SU-DHL-6 (cell line): ENCODE measurements at regions not wholly inside any gene's neighbourhood (a gene's known extent, or its start where the extent isn't known, plus 50 kb on each side); places are given as distances from the start of the nearest gene placed in this dataset.

ENCODE experiments used
- H2AFZ ChIP-seq: fragments of 200-600 bp; sonication (generic); 2 replicates; pipeline ENCODE4 v1.6.1; 2014; ENCODE audit warnings: low read depth, mild to moderate bottlenecking, moderate library complexity, mixed read lengths, antibody characterized with exemption, low read length; ENCODE audit not compliant: severe bottlenecking
- H3F3A ChIP-seq: fragments of 200-600 bp; shearing (Covaris generic); 2 replicates; pipeline ENCODE4 v1.6.0; 2016; ENCODE audit warnings: antibody characterized with exemption, mild to moderate bottlenecking; ENCODE audit not compliant: insufficient read depth
- H3K27ac ChIP-seq: fragments of 200-600 bp; sonication (generic); 2 replicates; pipeline ENCODE4 v1.5.1; 2016; ENCODE audit warnings: low read depth, mild to moderate bottlenecking, low read length, moderate library complexity, mixed read lengths
- H3K27me3 ChIP-seq: fragments of 200-600 bp; sonication (generic), shearing (Covaris generic); 2 replicates; pipeline ENCODE4 v1.6.0; 2014; ENCODE audit warnings: mild to moderate bottlenecking, low read length
- H3K36me3 ChIP-seq: fragments of 200-600 bp; sonication (generic); 2 replicates; pipeline ENCODE4 v1.6.1; 2014; ENCODE audit warnings: mild to moderate bottlenecking, low read length, mixed read lengths
- H3K4me2 ChIP-seq: fragments of 300-600, 200-600 bp; shearing (Covaris generic), sonication (generic); 2 replicates; pipeline ENCODE4 v1.6.0; 2014; ENCODE audit warnings: low read length, low read depth, mild to moderate bottlenecking; ENCODE audit not compliant: poor library complexity, severe bottlenecking
- H3K4me3 ChIP-seq: fragments of 200-600 bp; sonication (generic); 2 replicates; pipeline ENCODE4 v1.5.1; 2014; ENCODE audit warnings: antibody characterized with exemption, low read length, mild to moderate bottlenecking, mixed read lengths; ENCODE audit not compliant: insufficient read depth, poor library complexity, severe bottlenecking
- H3K79me2 ChIP-seq: fragments of 200-600 bp; sonication (generic); 2 replicates; pipeline ENCODE4 v1.6.1; 2014; ENCODE audit warnings: mild to moderate bottlenecking, low read length, moderate library complexity; ENCODE audit not compliant: insufficient read depth
- H3K9ac ChIP-seq: fragments of 200-600 bp; sonication (generic); 2 replicates; pipeline ENCODE4 v1.7.0; 2014; ENCODE audit warnings: mild to moderate bottlenecking, low read length
- H3K9me2 ChIP-seq: fragments of 200-600 bp; sonication (generic); replicated peaks from 2 replicates; pipeline ENCODE4 v1.6.1; 2014; ENCODE audit warnings: low read length; ENCODE audit not compliant: insufficient read depth
- H3K9me3 ChIP-seq: fragments of 200-600 bp; sonication (generic); 2 replicates; pipeline ENCODE4 v1.6.1; 2014; ENCODE audit warnings: low read length, mixed read lengths; ENCODE audit not compliant: insufficient read depth
- H4K20me1 ChIP-seq: fragments of 200-600 bp; sonication (generic); 2 replicates; pipeline ENCODE4 v1.6.1; 2014; ENCODE audit warnings: low read depth, mild to moderate bottlenecking, antibody characterized with exemption, low read length, moderate library complexity, mixed read lengths
- CTCF ChIP-seq: fragments of 200-600 bp; sonication (generic); IDR thresholded peaks from one replicate; pipeline ENCODE4 v1.5.1; 2017; ENCODE audit warnings: antibody characterized with exemption, mild to moderate bottlenecking, low read length, moderate library complexity; ENCODE audit not compliant: insufficient read depth, poor library complexity, severe bottlenecking
- EZH2phosphoT487 ChIP-seq: fragments of 200-600 bp; sonication (generic), shearing (Covaris generic); conservative IDR thresholded peaks from 2 replicates; pipeline ENCODE4 v1.6.1; 2018; ENCODE audit warnings: mild to moderate bottlenecking, antibody characterized with exemption, low read length, moderate library complexity, mixed read lengths

GRCh38 chr2:120990451-120990871 lies 254.8 kb downstream of the GLI2 start:
- H3K9ac ChIP-seq: no peak overlapping the region
- no peaks in the 10 kb centered on the region for H3F3A ChIP-seq
- H3K27me3 ChIP-seq: no peaks in the 10 kb centered on the region
- H2AFZ ChIP-seq: no peak overlapping the region
- H3K9me2 ChIP-seq: no peaks in the 10 kb centered on the region
- H3K4me2 ChIP-seq: no peak overlapping the region
- no peaks in the 10 kb centered on the region for H4K20me1 ChIP-seq
- H3K79me2 ChIP-seq: no peaks in the 10 kb centered on the region
- TF ChIP-seq EZH2phosphoT487: no peak
- no peak overlapping the region for H3K4me3 ChIP-seq
- H3K9me3 ChIP-seq: no peaks in the 10 kb centered on the region
- H3K27ac ChIP-seq: no peak overlapping the region
- H3K36me3 ChIP-seq: no peaks in the 10 kb centered on the region

- Histone ChIP-seq H3K27ac (no peak overlapping the region), H3K36me3 (no peaks in the 10 kb centered on the region), H3K9me3 (no peaks in the 10 kb centered on the region), H3K4me3 (no peak overlapping the region), H4K20me1 (no peaks in the 10 kb centered on the region), H2AFZ (no peak overlapping the region), H3K4me2 (no peak overlapping the region), H3K9ac (no peak overlapping the region), H3K79me2 (no peaks in the 10 kb centered on the region), H3K27me3 (no peaks in the 10 kb centered on the region), H3F3A (no peaks in the 10 kb centered on the region), H3K9me2 (no peaks in the 10 kb centered on the region)
- TF ChIP-seq CTCF (no peak), EZH2phosphoT487 (no peak)
Observed at GRCh38 chr2:120991441-120991840, 255.8 kb downstream of the GLI2 start.

- no peak for TF ChIP-seq EZH2phosphoT487
- TF ChIP-seq CTCF: no peak
- Histone ChIP-seq H3K4me2 (no peak overlapping the region), H3K9me2 (no peaks in the 10 kb centered on the region), H3K79me2 (no peaks in the 10 kb centered on the region), H3K9me3 (no peaks in the 10 kb centered on the region), H3K9ac (no peak overlapping the region), H3K36me3 (no peaks in the 10 kb centered on the region), H3K27me3 (no peaks in the 10 kb centered on the region), H3K27ac (no peak overlapping the region), H2AFZ (no peak overlapping the region), H3F3A (no peaks in the 10 kb centered on the region), H3K4me3 (no peak overlapping the region), H4K20me1 (no peaks in the 10 kb centered on the region)
Observed at GRCh38 chr2:120992791-120993555, 257.3 kb downstream of the GLI2 start.

- no peaks in the 10 kb centered on the region for H3K79me2 ChIP-seq
- H2AFZ ChIP-seq: no peak overlapping the region
- no peak overlapping the region for H3K4me2 ChIP-seq
- H3K9ac ChIP-seq: no peak overlapping the region
- no peaks in the 10 kb centered on the region for H3K36me3 ChIP-seq
- H3K9me2 ChIP-seq: no peaks in the 10 kb centered on the region
- H4K20me1 ChIP-seq: no peaks in the 10 kb centered on the region
- TF ChIP-seq CTCF (no peak), EZH2phosphoT487 (no peak)
- no peaks in the 10 kb centered on the region for H3K27me3 ChIP-seq
- H3K27ac ChIP-seq: no peak overlapping the region
- H3K9me3 ChIP-seq: no peaks in the 10 kb centered on the region
- H3K4me3 ChIP-seq: no peak overlapping the region
- no peaks in the 10 kb centered on the region for H3F3A ChIP-seq
Observed at GRCh38 chr2:120993661-120994060, 258.0 kb downstream of the GLI2 start.
